ENCODE measurements at regions not wholly inside any gene's neighbourhood (a gene's known extent, or its start where the extent isn't known, plus 50 kb on each side); places are given as distances from the start of the nearest gene placed in this dataset.

GRCh38 chr5:137565450-137565849 lies 66.3 kb upstream of the SPOCK1 start (continued):
- TF ChIP-seq REST (IDR thresholded peaks at IDR 0.05) = no peak
- no peak for TF ChIP-seq RAD21 (IDR thresholded peaks at IDR 0.05)
- no peak for TF ChIP-seq ZBTB33 (IDR thresholded peaks at IDR 0.05)

- H3K27me3 ChIP-seq (ENCODE audit: control insufficient read depth in 4 of 4, insufficient read depth in 4 of 4, low read length in 3 of 4) = no peaks in the 10 kb centered on the region
- 61% methylated on average over 5 of the region's 5 CpGs for WGBS
- H3K36me3 ChIP-seq (ENCODE audit: control insufficient read depth in 4 of 4, insufficient read depth in 3 of 4, low read depth in 1 of 4, low read length in 3 of 4) = no peaks in the 10 kb centered on the region
- H3K27ac ChIP-seq (ENCODE audit: low read depth in 1 of 2, low read length in 2 of 2) = no peak overlapping the region
- DNase-seq (ENCODE audit: low spot score) = no peak
- H3K9me3 ChIP-seq (ENCODE audit: control insufficient read depth in 4 of 4, low read length in 3 of 4) = no peaks in the 10 kb centered on the region
- no peak overlapping the region for H3K4me3 ChIP-seq (ENCODE audit: low read depth in 1 of 3, low read length in 3 of 3)
- H3K4me1 ChIP-seq (ENCODE audit: control insufficient read depth in 4 of 4, insufficient read depth in 4 of 4, low read length in 3 of 4) = no peaks in the 10 kb centered on the region
- no peak overlapping the region for H3K9ac ChIP-seq (ENCODE audit: low read depth in 1 of 2, low read length in 2 of 2)
- TF ChIP-seq YY1 (IDR thresholded peaks at IDR 0.05) = no peak
- no peak for TF ChIP-seq NR2F2 (IDR thresholded peaks at IDR 0.05)
- no peak for TF ChIP-seq FOXA2 (IDR thresholded peaks at IDR 0.05)
- TF ChIP-seq JUND (IDR thresholded peaks at IDR 0.05) = no peak
- TF ChIP-seq REST (IDR thresholded peaks at IDR 0.05) = no peak
- TF ChIP-seq TAF1 (conservative IDR thresholded peaks at IDR 0.05) = no peak
- TF ChIP-seq EGR1 (IDR thresholded peaks at IDR 0.05; ENCODE audit: low read depth in 2 of 2) = no peak
- TF ChIP-seq GABPA (IDR thresholded peaks at IDR 0.05 in 1 of 2, conservative IDR thresholded peaks at IDR 0.05 in 1 of 2) = no peak
- TF ChIP-seq ZBTB33 (IDR thresholded peaks at IDR 0.05) = no peak
- no peak for TF ChIP-seq SP1 (IDR thresholded peaks at IDR 0.05)
- TF ChIP-seq MAX (IDR thresholded peaks at IDR 0.05) = no peak
- no peak for TF ChIP-seq RAD21 (IDR thresholded peaks at IDR 0.05)
- no peak for TF ChIP-seq HNF4G (IDR thresholded peaks at IDR 0.05)
- TF ChIP-seq CTCF (IDR thresholded peaks at IDR 0.05; ENCODE audit: low read depth, low read length, missing input control) = no peak
- no peak for TF ChIP-seq FOXA1 (IDR thresholded peaks at IDR 0.05)
- no peak for TF ChIP-seq RXRA (IDR thresholded peaks at IDR 0.05)
- TF ChIP-seq ATF3 (IDR thresholded peaks at IDR 0.05) = no peak
- TF ChIP-seq HNF4A (conservative IDR thresholded peaks at IDR 0.05) = no peak
Observed at GRCh38 chr5:137564398-137564961, 65.4 kb upstream of the SPOCK1 start.
